H9 (cell line): ENCODE measurements at regions not wholly inside any gene's neighbourhood (a gene's known extent, or its start where the extent isn't known, plus 50 kb on each side); places are given as distances from the start of the nearest gene placed in this dataset.
"Not testable (repeated sequence)": the region's sequence is repeated elsewhere in the genome, so short reads cannot be mapped to it uniquely, and the experiment has no call there.

Experiments
- DNase-seq: peaks from one replicate; pipeline ENCODE4 v3.0.0-alpha.2; 2017
- H2AFZ ChIP-seq: one replicate; pipeline ENCODE4 v1.6.1; 2013; ENCODE audit warnings: mild to moderate bottlenecking, low read length, control low read depth, moderate library complexity
- H2AK5ac ChIP-seq: 2 replicates; pipeline ENCODE4 v1.6.1; 2013; ENCODE audit warnings: low read length, control low read depth, mixed read lengths; ENCODE audit not compliant: insufficient read length
- H2BK120ac ChIP-seq: one replicate; pipeline ENCODE4 v1.6.1; 2013; ENCODE audit warnings: low read depth, mild to moderate bottlenecking, low read length, control low read depth, inconsistent platforms; ENCODE audit not compliant: poor library complexity, severe bottlenecking
- H2BK12ac ChIP-seq: 2 replicates; pipeline ENCODE4 v1.6.1; 2013; ENCODE audit warnings: low read length, control low read depth, mixed read lengths, low read depth; ENCODE audit not compliant: insufficient read length
- H2BK15ac ChIP-seq: 2 replicates; pipeline ENCODE4 v1.6.1; 2013; ENCODE audit warnings: low read depth, low read length, control low read depth
- H2BK20ac ChIP-seq: one replicate; pipeline ENCODE4 v1.6.1; 2013; ENCODE audit warnings: low read depth, mild to moderate bottlenecking, low read length, control low read depth, inconsistent platforms; ENCODE audit not compliant: poor library complexity, severe bottlenecking
- H2BK5ac ChIP-seq: 2 replicates; pipeline ENCODE4 v1.6.1; 2013; ENCODE audit warnings: low read length, control low read depth, mixed read lengths; ENCODE audit not compliant: insufficient read length
- H3K14ac ChIP-seq: 2 replicates; pipeline ENCODE4 v1.6.1; 2013; ENCODE audit warnings: low read length, control low read depth; ENCODE audit not compliant: insufficient read depth
- H3K18ac ChIP-seq: 2 replicates; pipeline ENCODE4 v1.6.1; 2013; ENCODE audit warnings: low read depth, mild to moderate bottlenecking, mixed read lengths, low read length, control low read depth; ENCODE audit not compliant: insufficient read length
- H3K23ac ChIP-seq: 2 replicates; pipeline ENCODE4 v1.6.1; 2013; ENCODE audit warnings: low read length, control low read depth, mixed read lengths, low read depth; ENCODE audit not compliant: insufficient read length
- H3K23me2 ChIP-seq: 2 replicates; pipeline ENCODE4 v1.6.1; 2013; ENCODE audit warnings: low read depth, mild to moderate bottlenecking, mixed read lengths, low read length, control low read depth; ENCODE audit not compliant: insufficient read length, poor library complexity, severe bottlenecking
- H3K27ac ChIP-seq: 2 replicates; pipeline ENCODE4 v1.5.1; 2013; ENCODE audit warnings: low read length, control low read depth, mixed read lengths, low read depth; ENCODE audit not compliant: insufficient read length
- H3K27me3 ChIP-seq: 2 replicates; pipeline ENCODE4 v1.6.1; 2013; ENCODE audit warnings: low read length, control low read depth, inconsistent platforms; ENCODE audit not compliant: insufficient read depth
- H3K4ac ChIP-seq: 2 replicates; pipeline ENCODE4 v1.6.1; 2013; ENCODE audit warnings: low read depth, mild to moderate bottlenecking, control low read depth, inconsistent platforms, low read length, moderate library complexity
- H3K4me1 ChIP-seq: 2 replicates; pipeline ENCODE4 v1.6.1; 2013; ENCODE audit warnings: low read length, control low read depth, inconsistent platforms; ENCODE audit not compliant: insufficient read depth
- H3K4me2 ChIP-seq: 2 replicates; pipeline ENCODE4 v1.6.1; 2013; ENCODE audit warnings: low read length, control low read depth, mixed read lengths; ENCODE audit not compliant: insufficient read length, insufficient read depth
- H3K56ac ChIP-seq: 2 replicates; pipeline ENCODE4 v1.6.1; 2013; ENCODE audit warnings: low read depth, mild to moderate bottlenecking, mixed read lengths, low read length, control low read depth; ENCODE audit not compliant: insufficient read length
- H3K79me1 ChIP-seq: 2 replicates; pipeline ENCODE4 v1.6.1; 2013; ENCODE audit warnings: low read depth, mild to moderate bottlenecking, moderate library complexity, low read length, control low read depth, inconsistent platforms; ENCODE audit not compliant: insufficient read depth, poor library complexity, severe bottlenecking
- H3K79me2 ChIP-seq: 2 replicates; pipeline ENCODE4 v1.6.1; 2013; ENCODE audit warnings: low read length, control low read depth, inconsistent platforms; ENCODE audit not compliant: insufficient read depth
- H3K9ac ChIP-seq: 2 replicates; pipeline ENCODE4 v1.6.1; 2013; ENCODE audit warnings: low read length, control low read depth, mixed read lengths; ENCODE audit not compliant: insufficient read length; ENCODE audit errors: extremely low read depth
- H3K9me3 ChIP-seq: one replicate; pipeline ENCODE4 v1.6.1; 2013; ENCODE audit warnings: low read depth, low read length, inconsistent platforms; ENCODE audit not compliant: control insufficient read depth
- H3T11ph ChIP-seq: one replicate; pipeline ENCODE4 v1.6.1; 2013; ENCODE audit warnings: mild to moderate bottlenecking, low read length, control low read depth, inconsistent platforms
- H4K20me1 ChIP-seq: one replicate; pipeline ENCODE4 v1.6.1; 2013; ENCODE audit not compliant: control insufficient read depth, insufficient read length, insufficient read depth
- H4K5ac ChIP-seq: 2 replicates; pipeline ENCODE4 v1.6.1; 2013; ENCODE audit warnings: low read depth, mild to moderate bottlenecking, mixed read lengths, low read length, control low read depth; ENCODE audit not compliant: insufficient read length
- H4K8ac ChIP-seq: replicated peaks from 2 replicates; pipeline ENCODE4 v1.6.1; 2013; ENCODE audit warnings: low read length, control low read depth, mixed read lengths, low read depth; ENCODE audit not compliant: insufficient read length
- H4K91ac ChIP-seq: 2 replicates; pipeline ENCODE4 v1.6.1; 2013; ENCODE audit warnings: low read depth, mild to moderate bottlenecking, moderate library complexity, mixed read lengths, low read length, control low read depth; ENCODE audit not compliant: insufficient read length
- H3K27ac Mint-ChIP-seq, 3 experiments: 2 replicates in 2 of 3; 3 replicates in 1 of 3; pipeline ENCODE4 v1.8.0; 2020 to 2021; ENCODE audit warnings: mixed read lengths in 3 of 3, mild to moderate bottlenecking in 1 of 3, moderate library complexity in 1 of 3
- H3K27me3 Mint-ChIP-seq: 2 replicates; pipeline ENCODE4 v1.8.0; 2021; ENCODE audit warnings: low read depth, mild to moderate bottlenecking, moderate library complexity, mixed read lengths
- H3K36me3 Mint-ChIP-seq, 3 experiments: 2 replicates in 2 of 3; 3 replicates in 1 of 3; pipeline ENCODE4 v1.8.0; 2020 to 2021; ENCODE audit warnings: low read depth in 3 of 3, mixed read lengths in 3 of 3; ENCODE audit not compliant: insufficient read depth in 1 of 3
- H3K4me1 Mint-ChIP-seq, 2 experiments: 2 replicates each; pipeline ENCODE4 v1.8.0; 2020; ENCODE audit warnings: mixed read lengths in 2 of 2
- H3K4me3 Mint-ChIP-seq, 2 experiments: 2 replicates in 1 of 2; 3 replicates in 1 of 2; pipeline ENCODE4 v1.8.0; 2020 to 2021; ENCODE audit warnings: mild to moderate bottlenecking in 2 of 2, mixed read lengths in 2 of 2, moderate library complexity in 1 of 2
- H3K9me3 Mint-ChIP-seq, 2 experiments: 2 replicates in 1 of 2; 3 replicates in 1 of 2; pipeline ENCODE4 v1.8.0; 2020; ENCODE audit warnings: mild to moderate bottlenecking in 2 of 2, mixed read lengths in 2 of 2, moderate library complexity in 1 of 2
- WGBS: extraction: QIAGEN DNeasy Blood & Tissue Kit; methylation state at CpG from one replicate; pipeline ENCODE4 v1.1.7; 2013; ENCODE audit warnings: missing lambda C conversion rate, low lambda C conversion rate, mixed read lengths; ENCODE audit not compliant: insufficient read length; ENCODE audit errors: extremely low coverage; 5-methylcytosine and 5-hydroxymethylcytosine counted together
- TF ChIP-seq, protein P1 (sequence below): fragments of 200-600 bp; sonication (generic); conservative IDR thresholded peaks from 3 replicates; pipeline ENCODE4 v1.8.0; 2021; ENCODE audit warnings: antibody characterized with exemption, mild to moderate bottlenecking

DNA sequence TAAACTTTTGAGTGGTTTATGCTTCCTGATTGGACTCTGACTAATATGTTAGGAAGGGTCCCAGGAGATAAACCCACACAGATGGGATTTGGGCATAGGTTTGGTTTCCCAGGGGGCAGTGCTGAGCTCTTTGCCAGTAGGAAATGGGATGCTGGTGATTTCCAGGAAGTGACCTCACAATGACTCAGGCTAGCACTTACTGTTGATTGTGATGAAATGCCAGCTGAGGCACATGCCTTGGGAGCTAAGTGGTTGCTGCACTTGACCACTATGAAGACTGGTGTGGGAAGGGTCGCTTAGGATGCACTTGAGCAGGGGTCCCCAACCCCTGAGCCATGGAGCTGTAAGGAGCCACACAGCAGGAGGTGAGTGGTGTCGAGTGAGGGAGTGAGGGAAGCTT lies 55.5 kb upstream of the METTL14 start:
- not testable (repeated sequence) for H3K4me2 ChIP-seq, H4K8ac ChIP-seq, H3K18ac ChIP-seq, H2BK20ac ChIP-seq, H3K79me1 ChIP-seq, H2BK15ac ChIP-seq, H3K4ac ChIP-seq, H2AK5ac ChIP-seq, H4K20me1 ChIP-seq, H3K27ac ChIP-seq, H2BK12ac ChIP-seq, H3K9me3 Mint-ChIP-seq, H4K5ac ChIP-seq, H3K27me3 ChIP-seq, H3K23ac ChIP-seq, H3K4me3 Mint-ChIP-seq, H2AFZ ChIP-seq, H3K4me1 Mint-ChIP-seq, H3K27me3 Mint-ChIP-seq, H3K9ac ChIP-seq, H3K4me1 ChIP-seq, H3T11ph ChIP-seq, H3K23me2 ChIP-seq, H3K79me2 ChIP-seq, H4K91ac ChIP-seq, H2BK5ac ChIP-seq, DNase-seq, H3K14ac ChIP-seq, H3K9me3 ChIP-seq, H3K56ac ChIP-seq, H2BK120ac ChIP-seq
- H3K27ac Mint-ChIP-seq = peak overlapping the region in 2 of 3 experiments; percentile 40 to 95; a peak in 3 of 7 replicates
- TF ChIP-seq, protein P1, sequence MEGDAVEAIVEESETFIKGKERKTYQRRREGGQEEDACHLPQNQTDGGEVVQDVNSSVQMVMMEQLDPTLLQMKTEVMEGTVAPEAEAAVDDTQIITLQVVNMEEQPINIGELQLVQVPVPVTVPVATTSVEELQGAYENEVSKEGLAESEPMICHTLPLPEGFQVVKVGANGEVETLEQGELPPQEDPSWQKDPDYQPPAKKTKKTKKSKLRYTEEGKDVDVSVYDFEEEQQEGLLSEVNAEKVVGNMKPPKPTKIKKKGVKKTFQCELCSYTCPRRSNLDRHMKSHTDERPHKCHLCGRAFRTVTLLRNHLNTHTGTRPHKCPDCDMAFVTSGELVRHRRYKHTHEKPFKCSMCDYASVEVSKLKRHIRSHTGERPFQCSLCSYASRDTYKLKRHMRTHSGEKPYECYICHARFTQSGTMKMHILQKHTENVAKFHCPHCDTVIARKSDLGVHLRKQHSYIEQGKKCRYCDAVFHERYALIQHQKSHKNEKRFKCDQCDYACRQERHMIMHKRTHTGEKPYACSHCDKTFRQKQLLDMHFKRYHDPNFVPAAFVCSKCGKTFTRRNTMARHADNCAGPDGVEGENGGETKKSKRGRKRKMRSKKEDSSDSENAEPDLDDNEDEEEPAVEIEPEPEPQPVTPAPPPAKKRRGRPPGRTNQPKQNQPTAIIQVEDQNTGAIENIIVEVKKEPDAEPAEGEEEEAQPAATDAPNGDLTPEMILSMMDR = peak; percentile 42; the same call in 2 of the 3 replicates
- WGBS = no CpG with 5 or more reads among the region's 2 CpGs
- H3K36me3 Mint-ChIP-seq = peaks cover 19 to 48% (median 34%) of the 10 kb centered on the region in 3 experiments

DNA sequence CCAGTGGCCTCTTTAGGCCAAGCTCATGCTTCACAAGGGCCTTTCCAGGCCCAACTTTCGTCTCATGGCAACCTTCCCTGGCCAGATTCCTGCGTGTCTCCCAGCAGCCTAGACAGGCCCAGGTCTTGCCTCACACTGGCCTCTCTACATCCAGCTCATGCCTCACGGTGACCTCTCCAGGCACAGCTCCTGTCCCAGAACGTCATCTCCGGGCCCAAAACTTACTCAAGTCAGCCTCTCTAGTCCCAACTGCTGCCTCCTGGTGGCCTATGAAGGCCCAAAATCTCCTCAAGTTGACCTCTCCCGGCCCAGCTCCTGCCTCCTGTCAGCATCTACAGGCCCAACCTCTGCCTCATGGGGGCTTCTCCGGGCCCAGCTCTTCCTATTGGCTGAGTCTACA lies 54.3 kb upstream of the METTL14 start:
- H3K18ac ChIP-seq, H3K56ac ChIP-seq, H2BK5ac ChIP-seq, H4K5ac ChIP-seq, H4K8ac ChIP-seq, H3K79me1 ChIP-seq, H4K91ac ChIP-seq, H3K9ac ChIP-seq, H3K27me3 Mint-ChIP-seq, H3K4me1 Mint-ChIP-seq, H3K9me3 Mint-ChIP-seq, H2BK120ac ChIP-seq, DNase-seq, H3K14ac ChIP-seq, H3K4ac ChIP-seq, H2BK12ac ChIP-seq, H3K4me1 ChIP-seq, H3K27ac Mint-ChIP-seq, H3K9me3 ChIP-seq, H2AFZ ChIP-seq, H3K4me3 Mint-ChIP-seq, H3K23ac ChIP-seq, H2AK5ac ChIP-seq, H3K79me2 ChIP-seq, H3T11ph ChIP-seq, H3K27me3 ChIP-seq, H2BK20ac ChIP-seq, H4K20me1 ChIP-seq, H3K23me2 ChIP-seq, H2BK15ac ChIP-seq, H3K4me2 ChIP-seq, H3K27ac ChIP-seq: not testable (repeated sequence)
- H3K36me3 Mint-ChIP-seq = peaks cover 19 to 51% (median 34%) of the 10 kb centered on the region in 3 experiments
- WGBS = no CpG with 5 or more reads among the region's 7 CpGs
